HEK293T (cell line): ENCODE measurements at regions not wholly inside any gene's neighbourhood (a gene's known extent, or its start where the extent isn't known, plus 50 kb on each side); places are given as distances from the start of the nearest gene placed in this dataset.

Source experiments
- CTCF ChIA-PET: fragments of 350-600 bp; formaldehyde crosslinking; extraction: SDS; loops from one replicate; lab custom pipeline; 2021; ENCODE audit warnings: antibody characterized with exemption, inconsistent platforms; lab: Yijun Ruan, JAX
- POLR2A ChIA-PET: fragments of 350-600 bp; formaldehyde crosslinking; extraction: SDS; loops from one replicate; lab custom pipeline; 2020; ENCODE audit warnings: antibody characterized with exemption, inconsistent platforms; lab: Yijun Ruan, JAX
- DNase-seq: peaks from one replicate; pipeline ENCODE4 v3.0.0; 2012; ENCODE audit warnings: mixed read lengths; ENCODE audit errors: extremely low spot score
- ARNT ChIP-seq: fragments of 450-650 bp; IDR thresholded peaks from 2 replicates; pipeline ENCODE4 v1.6.1; 2017; ENCODE audit warnings: mild to moderate bottlenecking
- BHLHE40 ChIP-seq: fragments of 450-650 bp; IDR thresholded peaks from 2 replicates; pipeline ENCODE4 v1.6.1; 2016; ENCODE audit warnings: mild to moderate bottlenecking, moderate library complexity, borderline replicate concordance
- CTBP1 ChIP-seq: fragments of 450-650 bp; IDR thresholded peaks from 2 replicates; pipeline ENCODE4 v1.6.1; 2016; ENCODE audit warnings: borderline replicate concordance
- ELF4 ChIP-seq: fragments of 450-650 bp; IDR thresholded peaks from 2 replicates; pipeline ENCODE4 v1.6.1; 2017; ENCODE audit warnings: antibody characterized with exemption
- FOXA1 ChIP-seq: fragments of 450-650 bp; IDR thresholded peaks from 2 replicates; pipeline ENCODE4 v1.6.1; 2016; ENCODE audit warnings: mild to moderate bottlenecking
- FOXK2 ChIP-seq: fragments of 450-650 bp; IDR thresholded peaks from 2 replicates; pipeline ENCODE4 v1.6.1; 2016; ENCODE audit warnings: mild to moderate bottlenecking
- FOXM1 ChIP-seq: fragments of 450-650 bp; IDR thresholded peaks from 2 replicates; pipeline ENCODE4 v1.6.1; 2017; ENCODE audit warnings: mild to moderate bottlenecking, borderline replicate concordance
- HDGF ChIP-seq: fragments of 450-650 bp; IDR thresholded peaks from 2 replicates; pipeline ENCODE4 v1.6.1; 2017; ENCODE audit warnings: antibody characterized with exemption, borderline replicate concordance
- L3MBTL2 ChIP-seq: fragments of 450-650 bp; conservative IDR thresholded peaks from 2 replicates; pipeline ENCODE4 v1.6.1; 2016; ENCODE audit warnings: mild to moderate bottlenecking
- LEF1 ChIP-seq: fragments of 450-650 bp; IDR thresholded peaks from 2 replicates; pipeline ENCODE4 v1.6.1; 2017; ENCODE audit warnings: mild to moderate bottlenecking, borderline replicate concordance
- NFRKB ChIP-seq: fragments of 450-650 bp; IDR thresholded peaks from 2 replicates; pipeline ENCODE4 v1.6.1; 2016; ENCODE audit warnings: mild to moderate bottlenecking, moderate library complexity
- SP1 ChIP-seq: fragments of 450-650 bp; IDR thresholded peaks from 2 replicates; pipeline ENCODE4 v1.6.1; 2017
- SUZ12 ChIP-seq: fragments of 450-650 bp; IDR thresholded peaks from 2 replicates; pipeline ENCODE4 v1.6.1; 2016; ENCODE audit warnings: mild to moderate bottlenecking
- TARDBP ChIP-seq: fragments of 450-650 bp; IDR thresholded peaks from 2 replicates; pipeline ENCODE4 v1.6.1; 2016
- ZNF384 ChIP-seq: fragments of 450-650 bp; IDR thresholded peaks from 2 replicates; pipeline ENCODE4 v1.6.1; 2016
- TF ChIP-seq, protein P1 (sequence below): fragments of 450-650 bp; IDR thresholded peaks from 2 replicates; pipeline ENCODE4 v1.6.1; 2016

- CTCF ChIA-PET, result no interaction called here
- DNase-seq, result no peak
- POLR2A ChIA-PET, result no interaction called here
- no peak for TF ChIP-seq FOXK2
- TF ChIP-seq NFRKB, result no peak
- TF ChIP-seq ZNF384, result no peak
- no peak for TF ChIP-seq TARDBP
- TF ChIP-seq ARNT, result no peak
- TF ChIP-seq ELF4, result no peak
- TF ChIP-seq LEF1, result no peak
- TF ChIP-seq FOXA1, result no peak
- no peak for TF ChIP-seq HDGF
- TF ChIP-seq, protein P1, sequence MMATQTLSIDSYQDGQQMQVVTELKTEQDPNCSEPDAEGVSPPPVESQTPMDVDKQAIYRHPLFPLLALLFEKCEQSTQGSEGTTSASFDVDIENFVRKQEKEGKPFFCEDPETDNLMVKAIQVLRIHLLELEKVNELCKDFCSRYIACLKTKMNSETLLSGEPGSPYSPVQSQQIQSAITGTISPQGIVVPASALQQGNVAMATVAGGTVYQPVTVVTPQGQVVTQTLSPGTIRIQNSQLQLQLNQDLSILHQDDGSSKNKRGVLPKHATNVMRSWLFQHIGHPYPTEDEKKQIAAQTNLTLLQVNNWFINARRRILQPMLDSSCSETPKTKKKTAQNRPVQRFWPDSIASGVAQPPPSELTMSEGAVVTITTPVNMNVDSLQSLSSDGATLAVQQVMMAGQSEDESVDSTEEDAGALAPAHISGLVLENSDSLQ, result no peak
- TF ChIP-seq BHLHE40, result no peak
- TF ChIP-seq CTBP1, result no peak
- no peak for TF ChIP-seq SUZ12
- TF ChIP-seq SP1, result no peak
- TF ChIP-seq FOXM1, result no peak
- TF ChIP-seq L3MBTL2, result no peak
Observed at GRCh38 chrX:110558406-110558805, 199.8 kb downstream of the RTL9 start.

DNA sequence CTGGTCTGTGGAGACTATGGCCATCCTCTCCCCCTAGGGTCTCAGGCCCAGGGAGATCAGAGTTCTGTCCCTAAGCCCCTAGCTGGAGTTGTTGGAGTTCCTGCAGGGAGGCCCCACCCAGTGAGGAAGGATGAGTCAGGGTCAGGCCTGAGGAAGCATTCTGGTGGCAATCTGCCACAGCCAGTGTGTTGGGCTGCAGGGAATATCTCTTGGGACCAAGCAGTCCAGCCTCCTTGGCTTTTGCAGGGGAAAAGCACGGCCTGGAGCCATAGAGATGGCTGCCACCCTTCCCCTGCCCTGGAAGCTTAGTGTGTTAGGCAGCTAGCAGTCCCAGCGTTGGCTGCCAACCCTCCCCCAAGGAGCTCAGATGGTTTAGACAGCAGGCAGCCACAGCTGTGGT lies 202.4 kb downstream of the RTL9 start:
- ChIA-PET CTCF (no interaction called here), POLR2A (no interaction called here)
- DNase-seq, result no peak
- no peak for TF ChIP-seq L3MBTL2
- TF ChIP-seq SP1, result no peak
- no peak for TF ChIP-seq TARDBP
- no peak for TF ChIP-seq ARNT
- no peak for TF ChIP-seq NFRKB
- TF ChIP-seq FOXA1, result no peak
- TF ChIP-seq SUZ12, result no peak
- TF ChIP-seq, protein P1, result no peak
- TF ChIP-seq FOXK2, result no peak
- no peak for TF ChIP-seq LEF1
- no peak for TF ChIP-seq BHLHE40
- no peak for TF ChIP-seq ELF4
- no peak for TF ChIP-seq ZNF384
- no peak for TF ChIP-seq HDGF
- no peak for TF ChIP-seq FOXM1
- TF ChIP-seq CTBP1, result no peak

DNA sequence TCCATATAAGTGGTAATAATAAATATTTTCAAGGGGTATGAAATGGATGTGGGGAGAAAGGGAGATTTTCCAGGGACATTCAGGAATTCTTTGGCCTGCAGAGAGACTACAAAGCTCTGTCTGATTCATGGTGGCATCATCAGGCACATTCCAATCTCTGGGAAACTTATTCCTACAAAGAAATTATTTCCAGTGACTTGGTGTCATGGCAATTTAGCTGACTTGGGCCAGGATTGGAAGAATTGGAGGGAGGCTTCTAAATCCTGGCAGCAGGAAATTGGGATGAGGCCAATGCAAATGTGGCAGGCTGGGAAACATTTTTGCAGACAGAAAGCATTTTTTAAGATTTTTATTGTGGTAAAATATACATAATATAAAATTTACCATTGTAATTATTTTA lies 204.6 kb downstream of the RTL9 start:
- ChIA-PET CTCF (no interaction called here), POLR2A (no interaction called here)

DNA sequence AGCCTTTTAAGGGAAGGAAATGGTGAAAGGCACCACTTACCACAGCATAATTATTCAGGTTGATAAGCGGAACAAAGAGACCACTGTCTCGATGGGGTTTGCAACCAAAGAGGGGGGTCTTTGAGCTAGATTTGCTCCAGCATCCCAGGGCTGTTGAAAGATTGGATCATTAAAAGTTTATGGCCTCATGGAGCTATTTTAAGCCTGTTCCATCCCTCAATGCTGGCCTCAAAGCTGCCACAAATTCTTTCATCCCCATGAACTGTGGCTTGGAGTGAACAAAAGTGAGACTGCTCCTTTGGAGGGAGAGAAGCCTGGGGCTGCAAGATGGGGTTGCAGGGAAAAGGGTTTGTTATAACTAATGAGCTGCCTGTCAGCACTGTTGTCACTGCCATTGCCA lies 209.8 kb downstream of the RTL9 start:
- CTCF ChIA-PET, result no interaction called here
- no peak for DNase-seq
- TF ChIP-seq ELF4 (no peak), FOXA1 (no peak), L3MBTL2 (no peak), NFRKB (no peak), CTBP1 (no peak), FOXM1 (no peak), FOXK2 (no peak)
- POLR2A ChIA-PET, result no interaction called here

More for the DNA sequence above, 204.6 kb downstream of the RTL9 start:
- no peak for DNase-seq
- no peak for TF ChIP-seq CTBP1
- TF ChIP-seq, protein P1, result no peak
- TF ChIP-seq LEF1, result no peak
- no peak for TF ChIP-seq SUZ12
- TF ChIP-seq L3MBTL2, result no peak
- TF ChIP-seq SP1, result no peak
- no peak for TF ChIP-seq ZNF384

- TF ChIP-seq BHLHE40 (no peak), CTBP1 (no peak), FOXK2 (no peak), TARDBP (no peak), FOXM1 (no peak), SUZ12 (no peak), L3MBTL2 (no peak), NFRKB (no peak), ZNF384 (no peak), ELF4 (no peak), LEF1 (no peak), SP1 (no peak), HDGF (no peak), FOXA1 (no peak), ARNT (no peak)
- TF ChIP-seq, protein P1, result no peak
- no peak for DNase-seq
- ChIA-PET POLR2A (no interaction called here), CTCF (interaction anchor here (0.6 kb wide), 1 partner anchor 414 kb away, joined by 3 read pairs; no protein-coding TSS in a partner anchor)
Observed at GRCh38 chrX:110569506-110569905, 210.9 kb downstream of the RTL9 start.

- no peak for DNase-seq
- TF ChIP-seq TARDBP (no peak), CTBP1 (no peak), L3MBTL2 (no peak)
- ChIA-PET POLR2A (no interaction called here), CTCF (interaction anchor here (0.7 kb wide), 1 partner anchor 114 kb away, joined by 3 read pairs; no protein-coding TSS in a partner anchor)
Observed at GRCh38 chrX:110578270-110578669, 217.3 kb downstream of the CHRDL1 start.
